GM18498 (cell line): ENCODE measurements at regions not wholly inside any gene's neighbourhood (a gene's known extent, or its start where the extent isn't known, plus 50 kb on each side); places are given as distances from the start of the nearest gene placed in this dataset.

ENCODE experiments used
- ATAC-seq: cut with Tn5 transposase; IDR thresholded peaks from one replicate; pipeline ENCODE4 v1.9.1; 2021; ENCODE audit warnings: mild to moderate bottlenecking, moderate library complexity; ENCODE audit not compliant: unreplicated experiment

- ATAC-seq, result no peak
Measured at GRCh38 chr12:115762936-115763335, 514.6 kb downstream of the MED13L start.

GRCh38 chr12:115761784-115762183, 515.7 kb downstream of the MED13L start:
- ATAC-seq, result no peak

- no peak for ATAC-seq
Measured at GRCh38 chr12:115760231-115760630, 517.3 kb downstream of the MED13L start.

- no peak for ATAC-seq
Measured at GRCh38 chr12:115758877-115759620, 518.4 kb downstream of the MED13L start.

- ATAC-seq, result no peak
Measured at GRCh38 chr12:115758183-115758582, 519.3 kb downstream of the MED13L start.

- no peak for ATAC-seq
Measured at GRCh38 chr12:115756804-115757203, 520.7 kb downstream of the MED13L start.

GRCh38 chr12:115756271-115756670, 521.2 kb downstream of the MED13L start:
- no peak for ATAC-seq

GRCh38 chr12:115755725-115756085, 521.8 kb downstream of the MED13L start:
- ATAC-seq, result no peak

GRCh38 chr12:115755061-115755724, 522.3 kb downstream of the MED13L start:
- no peak for ATAC-seq

GRCh38 chr12:115752913-115753726, 524.4 kb downstream of the MED13L start:
- ATAC-seq, result no peak

- no peak for ATAC-seq
Measured at GRCh38 chr12:115752156-115752555, 525.3 kb downstream of the MED13L start.

- no peak for ATAC-seq
Measured at GRCh38 chr12:115750340-115750739, 527.2 kb downstream of the MED13L start.

GRCh38 chr12:115749071-115749841, 528.2 kb downstream of the MED13L start:
- no peak for ATAC-seq

- ATAC-seq, result no peak
Measured at GRCh38 chr12:115740586-115741155, 536.8 kb downstream of the MED13L start.

GRCh38 chr12:115737895-115738294, 539.6 kb downstream of the MED13L start:
- ATAC-seq, result no peak

GRCh38 chr12:115736360-115736759, 541.1 kb downstream of the MED13L start:
- ATAC-seq, result no peak

GRCh38 chr12:115730975-115731541, 546.4 kb downstream of the MED13L start:
- no peak for ATAC-seq

- no peak for ATAC-seq
Measured at GRCh38 chr12:115726691-115727090, 550.8 kb downstream of the MED13L start.

GRCh38 chr12:115722181-115722580, 555.3 kb downstream of the MED13L start:
- ATAC-seq, result no peak

- ATAC-seq, result no peak
Measured at GRCh38 chr12:115716551-115716950, 560.9 kb downstream of the MED13L start.
